HG03280 (cell line): ENCODE measurements at regions not wholly inside any gene's neighbourhood (a gene's known extent, or its start where the extent isn't known, plus 50 kb on each side); places are given as distances from the start of the nearest gene placed in this dataset.
"Not testable (repeated sequence)": the region's sequence is repeated elsewhere in the genome, so short reads cannot be mapped to it uniquely, and the experiment has no call there.

Source experiments
- ATAC-seq: cut with Tn5 transposase; IDR thresholded peaks from one replicate; pipeline ENCODE4 v1.9.1; 2021; ENCODE audit warnings: mild to moderate bottlenecking, moderate library complexity; ENCODE audit not compliant: unreplicated experiment

DNA sequence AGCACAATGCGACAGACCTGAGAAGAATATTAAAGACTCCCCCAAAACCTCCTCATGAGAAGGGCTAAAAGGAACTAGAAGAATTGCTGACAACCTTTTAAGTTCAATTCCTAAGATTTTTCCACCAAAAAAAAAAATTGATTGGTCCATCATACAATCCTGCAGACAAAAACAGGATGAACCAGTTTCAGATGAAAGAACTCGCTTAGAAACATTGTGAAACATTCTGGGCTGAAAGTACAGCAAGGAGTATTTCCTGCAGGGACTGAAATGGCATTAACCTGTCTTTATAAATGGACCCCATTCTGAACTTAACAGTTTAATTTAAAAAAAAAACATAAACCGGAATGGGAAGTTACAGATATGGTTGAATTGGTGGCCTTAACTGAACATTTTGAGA, 96.0 kb upstream of the FAM174B start:
- ATAC-seq = no peak

DNA sequence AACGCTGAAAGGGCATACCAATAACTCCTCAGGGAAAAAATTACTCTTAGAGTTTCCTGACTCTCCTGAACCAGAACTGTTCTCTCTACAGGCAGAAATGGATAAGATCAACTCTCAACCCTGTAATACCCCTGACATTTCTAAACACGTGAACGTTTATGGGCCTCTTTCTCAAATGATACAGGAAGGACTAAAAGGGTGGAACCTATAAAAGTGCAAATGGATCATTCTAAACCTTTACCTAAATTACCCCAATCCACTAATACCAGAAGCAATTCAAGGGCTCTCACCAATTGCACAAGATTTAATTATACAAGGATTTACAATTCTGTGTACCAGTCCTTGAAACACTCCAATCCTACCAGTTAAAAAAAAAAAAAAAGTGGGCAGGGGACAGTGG, 98.0 kb upstream of the FAM174B start:
- ATAC-seq = no peak

DNA sequence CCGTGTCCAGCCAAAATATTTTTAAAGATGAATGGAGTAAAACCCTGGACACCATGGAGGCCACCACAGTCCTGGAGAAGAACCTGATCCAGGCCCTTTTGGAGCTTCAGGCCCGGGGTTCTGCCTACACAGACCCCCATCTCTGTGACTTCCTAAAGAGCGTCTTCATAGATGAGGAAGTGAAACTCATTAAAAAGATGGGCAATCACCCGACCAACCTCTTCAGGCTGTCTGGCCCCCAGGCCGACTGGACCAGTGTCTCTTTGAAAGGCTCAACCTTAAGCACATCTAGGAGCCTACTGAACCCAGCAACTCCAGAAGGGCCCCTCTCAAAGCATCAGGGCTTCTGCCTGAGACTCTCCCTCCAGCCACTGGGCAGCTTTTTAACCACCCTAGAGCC, 107.9 kb upstream of the FAM174B start:
- no peak for ATAC-seq

- ATAC-seq = not testable (repeated sequence)
These were observed 112.6 kb upstream of the FAM174B start for GRCh38 chr15:92768131-92768530.

GRCh38 chr15:92770641-92771040, 115.1 kb upstream of the FAM174B start:
- ATAC-seq = no peak

DNA sequence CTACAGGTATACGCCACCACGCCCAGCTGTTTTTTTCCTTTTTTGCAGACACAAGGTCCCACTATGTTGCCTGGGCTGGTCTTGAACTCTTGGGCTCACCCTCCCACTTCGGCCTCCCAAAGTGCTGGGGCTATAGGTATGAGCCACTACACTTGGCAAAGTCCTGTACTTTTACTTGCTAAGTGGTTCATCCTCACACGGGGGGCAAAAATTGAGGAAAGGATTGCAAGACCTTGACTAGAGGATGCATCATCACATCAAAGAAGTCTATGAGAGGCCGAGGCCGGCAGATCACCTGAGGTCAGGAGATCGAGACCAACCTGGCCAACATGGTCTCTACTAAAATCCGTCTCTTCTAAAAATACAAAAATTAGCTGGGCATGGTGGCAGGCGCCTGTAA, 116.5 kb upstream of the FAM174B start:
- ATAC-seq = no peak

DNA sequence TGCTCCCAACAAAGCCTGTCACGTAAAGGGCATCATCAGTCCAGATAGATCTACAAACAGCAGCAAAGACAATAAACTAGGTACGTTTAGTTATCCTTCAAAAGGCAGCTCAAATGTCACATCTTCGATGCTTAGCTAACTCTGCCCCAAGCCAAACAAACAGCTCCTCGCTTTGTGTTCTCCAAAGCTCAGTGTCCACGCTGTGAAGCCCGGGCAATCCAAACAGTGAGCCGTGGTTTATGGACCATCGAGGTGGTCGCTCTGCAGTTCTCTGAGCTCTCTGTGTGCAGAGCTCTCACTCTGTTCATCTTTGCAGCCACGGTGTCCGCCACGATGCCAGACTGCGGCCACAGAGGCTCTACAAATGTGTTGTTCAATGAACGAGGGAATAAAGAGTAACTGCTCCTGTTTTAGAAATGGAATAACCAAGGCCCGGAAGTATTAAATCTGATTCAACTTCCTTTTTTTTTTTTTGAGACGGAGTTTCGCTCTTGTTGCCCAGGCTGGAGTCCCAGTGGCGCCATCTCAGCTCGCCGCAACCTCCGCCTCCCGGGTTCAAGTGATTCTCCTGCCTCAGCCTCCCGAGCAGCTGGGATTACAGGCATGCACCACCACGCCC, 117.2 kb upstream of the FAM174B start:
- ATAC-seq = no peak

DNA sequence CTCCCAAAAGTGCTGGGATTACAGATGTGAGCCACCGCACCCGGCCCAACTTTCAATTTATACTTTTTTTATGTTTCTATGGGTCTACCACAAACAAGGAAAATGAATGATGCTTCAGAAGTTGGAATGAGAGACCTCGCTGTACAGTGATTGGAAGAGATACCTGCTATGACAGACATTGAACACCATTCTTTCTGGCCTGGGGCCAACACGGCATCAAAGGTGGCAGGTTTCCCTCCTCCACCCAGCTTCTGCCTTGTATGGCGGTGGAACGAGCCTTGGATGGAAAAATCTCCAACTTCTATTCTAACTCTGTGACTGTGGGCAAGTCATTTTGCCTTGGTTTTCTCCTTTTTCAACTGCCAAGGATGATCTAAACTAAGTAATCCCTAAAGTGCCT, 117.8 kb upstream of the FAM174B start:
- ATAC-seq = no peak

- ATAC-seq = no peak
These were observed 120.2 kb upstream of the CHD2 start for GRCh38 chr15:92779874-92780273.

- no peak for ATAC-seq
These were observed 119.3 kb upstream of the CHD2 start for GRCh38 chr15:92780843-92781242.

DNA sequence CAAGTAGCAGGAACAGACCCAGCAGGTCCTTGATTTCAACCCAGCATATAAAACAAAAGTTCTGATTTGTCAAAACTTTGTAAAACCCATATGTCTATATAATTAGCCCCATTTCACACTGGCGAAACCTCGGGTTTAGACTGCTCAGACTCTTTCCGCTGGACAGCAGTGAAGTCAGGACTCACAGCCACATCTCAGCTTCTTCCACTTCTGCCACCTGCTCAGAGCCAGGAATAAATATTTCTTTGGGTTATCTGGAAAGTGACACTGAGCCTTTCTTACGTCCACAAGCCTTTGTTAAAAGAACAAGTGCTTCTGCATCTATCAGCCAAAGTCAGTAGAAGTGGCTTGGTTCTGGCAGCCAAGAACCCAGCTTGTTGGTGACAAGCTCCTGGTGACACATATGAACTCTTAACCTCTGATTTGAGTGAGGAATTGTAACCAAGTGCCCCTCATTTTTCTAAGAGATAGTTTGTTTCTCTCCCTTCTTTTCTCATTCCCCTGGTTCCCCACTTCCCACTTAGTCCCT, 118.1 kb upstream of the CHD2 start:
- ATAC-seq = no peak

- no peak for ATAC-seq
These were observed 113.0 kb upstream of the CHD2 start for GRCh38 chr15:92787116-92787515.

DNA sequence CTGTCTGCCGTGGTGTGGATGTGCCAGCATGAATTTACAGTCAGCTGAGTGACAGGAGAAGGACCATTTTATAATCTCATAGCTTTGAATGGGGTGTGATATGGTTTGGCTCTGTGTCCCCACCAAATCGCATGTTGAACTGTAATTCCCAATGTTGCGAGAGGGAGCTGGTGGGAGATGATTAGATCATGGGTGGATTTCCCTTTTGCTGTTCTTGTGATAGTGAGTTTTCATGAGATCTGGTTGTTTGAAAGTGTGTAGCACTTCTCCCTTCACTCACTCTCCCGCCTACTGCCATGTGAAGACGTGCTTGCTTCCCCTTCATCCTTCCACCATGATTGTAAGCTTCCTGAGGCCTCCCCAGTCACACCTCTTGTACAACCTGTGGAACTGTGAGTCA, 111.9 kb upstream of the CHD2 start:
- no peak for ATAC-seq

- not testable (repeated sequence) for ATAC-seq
These were observed 111.3 kb upstream of the CHD2 start for GRCh38 chr15:92788793-92789192.

- ATAC-seq = no peak
These were observed 103.9 kb upstream of the CHD2 start for GRCh38 chr15:92796161-92796611.

DNA sequence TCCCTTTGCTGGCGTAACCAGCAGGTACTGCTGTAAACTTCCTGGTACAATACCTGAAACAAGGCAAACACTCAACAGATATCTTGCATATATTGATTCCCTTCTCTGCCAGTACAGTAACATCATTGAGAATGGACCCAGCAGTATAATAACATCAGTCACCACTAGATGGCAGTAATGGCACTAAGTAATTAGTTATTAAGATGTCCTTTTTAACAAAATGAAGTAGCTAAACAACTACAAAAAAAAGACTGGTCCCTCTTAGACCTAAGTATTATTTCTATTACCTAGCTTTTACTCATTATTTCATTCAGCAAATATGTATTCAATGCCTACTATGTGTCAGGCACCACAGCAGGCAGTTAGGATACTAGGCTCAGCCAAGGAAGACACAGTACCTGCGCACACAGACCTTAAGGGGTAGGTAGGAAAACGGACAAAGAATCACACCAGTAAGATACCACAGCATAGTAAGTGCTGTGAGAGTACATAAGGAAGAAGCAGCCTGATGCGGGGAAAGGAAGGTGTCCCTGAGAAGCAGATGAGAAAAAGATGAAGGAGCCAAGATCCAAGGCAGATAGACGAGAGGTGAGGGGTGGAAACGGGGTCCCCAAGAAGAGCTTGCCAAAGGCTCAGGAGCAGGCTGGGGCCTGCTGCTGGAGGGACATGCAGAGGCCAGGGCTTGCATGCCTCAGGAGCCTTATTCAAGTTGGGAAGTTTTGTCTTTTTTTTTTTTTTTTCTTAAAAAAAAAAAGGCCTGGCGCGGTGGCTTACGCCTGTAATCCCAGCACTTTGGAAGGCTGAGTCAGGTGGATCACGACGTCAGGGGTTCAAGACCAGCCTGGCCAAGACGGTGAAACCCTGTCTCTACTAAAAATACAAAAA, 102.7 kb upstream of the CHD2 start:
- peak; percentile 84 for ATAC-seq

DNA sequence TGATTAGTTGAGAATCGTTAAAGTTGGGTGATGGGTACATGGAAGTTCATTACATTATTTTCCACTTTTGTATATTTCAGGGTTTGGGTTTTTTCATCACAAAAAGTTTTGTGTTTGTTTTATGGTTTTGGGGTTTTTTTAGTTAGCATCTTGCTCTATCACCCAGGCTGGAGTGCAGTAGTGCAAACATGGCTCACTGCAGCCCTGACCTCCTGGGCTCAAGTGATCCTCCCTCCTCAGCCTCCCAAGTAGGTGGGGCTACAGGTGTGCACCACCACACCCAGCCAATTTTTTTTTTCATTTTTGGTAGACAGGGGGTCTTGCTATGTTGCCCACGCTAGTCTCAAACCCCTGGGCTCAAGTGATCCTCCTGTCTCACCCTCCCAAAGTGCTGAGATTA, 100.1 kb upstream of the CHD2 start:
- ATAC-seq = no peak

DNA sequence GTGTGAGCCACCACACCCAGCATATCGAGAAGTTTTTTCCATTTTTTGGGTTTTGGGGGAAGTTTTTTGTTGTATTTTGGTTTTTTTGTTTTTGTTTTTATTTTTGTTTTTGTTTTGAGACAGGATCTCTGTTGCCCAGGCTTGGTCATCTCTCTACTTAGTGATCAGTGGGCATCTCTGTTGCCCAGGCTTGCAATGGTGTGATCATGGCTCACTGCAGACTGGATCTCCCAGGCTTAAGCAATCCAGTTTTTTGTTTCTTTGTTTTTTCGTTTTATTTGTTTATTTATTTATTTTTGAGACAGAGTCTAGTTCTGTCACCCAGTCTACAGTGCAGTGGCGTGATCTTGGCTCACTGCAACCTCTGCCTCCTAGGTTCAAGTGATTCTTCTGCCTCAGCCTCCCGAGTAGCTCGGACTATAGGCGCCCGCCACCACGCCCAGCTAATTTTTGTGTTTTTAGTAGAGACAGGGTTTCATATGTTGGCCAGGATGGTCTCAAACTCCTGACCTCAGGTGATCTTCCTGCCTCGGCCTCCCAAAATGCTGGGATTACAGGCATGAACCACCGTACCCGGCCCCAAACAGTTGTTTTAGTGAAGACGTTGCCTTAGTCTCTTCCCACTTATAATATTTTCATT, 99.6 kb upstream of the CHD2 start:
- ATAC-seq = not testable (repeated sequence)

- not testable (repeated sequence) for ATAC-seq
These were observed 98.9 kb upstream of the CHD2 start for GRCh38 chr15:92801056-92801773.

- ATAC-seq = no peak
These were observed 98.2 kb upstream of the CHD2 start for GRCh38 chr15:92801774-92802464.

GRCh38 chr15:92803536-92803851, 96.6 kb upstream of the CHD2 start:
- no peak for ATAC-seq
